ENCODE measurements at regions not wholly inside any gene's neighbourhood (a gene's known extent, or its start where the extent isn't known, plus 50 kb on each side); places are given as distances from the start of the nearest gene placed in this dataset.

DNA sequence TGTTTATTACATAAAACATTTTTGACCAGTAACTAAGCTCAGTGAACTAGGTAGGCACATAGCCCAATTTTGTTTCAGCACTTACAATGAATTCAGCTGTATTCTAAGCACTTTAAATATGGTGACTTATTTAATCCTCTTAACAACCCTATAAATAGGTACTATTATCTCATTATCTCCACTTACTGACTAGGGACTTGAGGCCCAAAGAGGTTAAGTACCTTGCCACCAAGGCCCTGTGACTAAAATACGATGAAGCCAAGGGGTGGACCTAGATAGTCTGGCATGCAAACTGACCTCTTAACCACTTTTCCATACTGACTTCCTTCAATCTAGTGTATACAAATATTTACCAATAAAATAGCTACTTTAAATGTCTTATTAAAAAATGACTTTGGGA, 266.4 kb downstream of the ZNF608 start:
- ChIA-PET POLR2A (ENCODE audit: partially characterized antibody) (no interaction called here), CTCF (ENCODE audit: partially characterized antibody) (no interaction called here)
- FAIRE-seq = no peak
- TF ChIP-seq ASH2L (IDR thresholded peaks at IDR 0.05; ENCODE audit: low read length) (no peak), SUZ12 (IDR thresholded peaks at IDR 0.05; ENCODE audit: low read length) (no peak), SIRT6 (IDR thresholded peaks at IDR 0.05; ENCODE audit: low read length) (no peak), CBX8 (IDR thresholded peaks at IDR 0.05; ENCODE audit: borderline replicate concordance, low read depth, low read length) (no peak), KDM4A (IDR thresholded peaks at IDR 0.05; ENCODE audit: low read depth, low read length, severe bottlenecking) (no peak), RAD21 (IDR thresholded peaks at IDR 0.05 in 1 of 2, conservative IDR thresholded peaks at IDR 0.05 in 1 of 2; ENCODE audit: low read depth in 2 of 2, low read length in 2 of 2) (no peak), SP4 (IDR thresholded peaks at IDR 0.05; ENCODE audit: low read length) (no peak), NANOG (IDR thresholded peaks at IDR 0.05; ENCODE audit: insufficient read depth, low read depth, low read length, poor library complexity, severe bottlenecking) (no peak)

More for the DNA sequence above, 266.4 kb downstream of the ZNF608 start:
- Histone ChIP-seq H3K18ac (ENCODE audit: extremely low read depth, low read length) (no peak overlapping the region), H4K5ac (ENCODE audit: insufficient read length, low read depth, low read length) (no peak overlapping the region), H2BK120ac (replicated peaks; ENCODE audit: low read depth, low read length) (no peak overlapping the region), H3K23ac (ENCODE audit: insufficient read length) (no peak overlapping the region), H2BK15ac (ENCODE audit: low read length) (no peak overlapping the region), H3K4me3 (ENCODE audit: extremely low read depth in 1 of 4, insufficient read depth in 2 of 4, low read depth in 3 of 4, low read length in 4 of 4) (no peak overlapping the region), H3K79me2 (ENCODE audit: control insufficient read depth in 1 of 2, insufficient read depth in 2 of 2, low read length in 2 of 2) (no peaks in the 10 kb centered on the region), H3K9me3 (ENCODE audit: insufficient read depth in 2 of 2, low read depth in 1 of 2, low read length in 1 of 2) (no peaks in the 10 kb centered on the region), H3K4me2 (ENCODE audit: insufficient read depth in 1 of 2, low read depth in 2 of 2, low read length in 2 of 2) (no peak overlapping the region), H3K27ac (ENCODE audit: low read depth, low read length) (no peak overlapping the region), H3K79me1 (ENCODE audit: low read depth, low read length) (no peaks in the 10 kb centered on the region), H2BK5ac (ENCODE audit: low read depth, low read length) (no peak overlapping the region), H4K20me1 (replicated peaks in 1 of 2; ENCODE audit: control insufficient read depth in 1 of 2, insufficient read depth in 2 of 2, low read length in 2 of 2) (no peaks in the 10 kb centered on the region), H2AFZ (ENCODE audit: low read length) (no peak overlapping the region), H2BK12ac (ENCODE audit: low read depth, low read length) (no peak overlapping the region), H3K9ac (replicated peaks in 1 of 4; ENCODE audit: extremely low read depth in 1 of 4, low read depth in 3 of 4, low read length in 3 of 4) (no peak overlapping the region), H3K4ac (replicated peaks; ENCODE audit: insufficient read length, low read depth, low read length) (no peak overlapping the region), H2AK5ac (ENCODE audit: low read depth, low read length) (no peak overlapping the region), H3K56ac (replicated peaks; ENCODE audit: insufficient read length, low read depth, low read length) (no peak overlapping the region), H2BK20ac (ENCODE audit: low read length) (no peak overlapping the region), H3K14ac (ENCODE audit: insufficient read length) (no peak overlapping the region), H3K23me2 (ENCODE audit: low read depth, low read length) (no peaks in the 10 kb centered on the region), H3K36me3 (ENCODE audit: control insufficient read depth in 2 of 4, insufficient read depth in 4 of 4, low read length in 3 of 4) (no peaks in the 10 kb centered on the region), H3K4me1 (replicated peaks in 1 of 4; ENCODE audit: control insufficient read depth in 3 of 4, insufficient read depth in 4 of 4, low read length in 3 of 4) (peaks cover 2 to 13% (median 7%) of the 10 kb centered on the region in 4 experiments; a peak in 6 of 7 replicates), H4K91ac (replicated peaks; ENCODE audit: insufficient read length, low read length) (no peak overlapping the region), H3K27me3 (replicated peaks in 1 of 4; ENCODE audit: control insufficient read depth in 3 of 4, extremely low read depth in 1 of 4, insufficient read depth in 3 of 4, low read length in 3 of 4) (no peaks in the 10 kb centered on the region), H4K8ac (ENCODE audit: extremely low read depth, insufficient read depth, low read length) (no peak overlapping the region)
- 96% methylated on average over 1 of the region's 1 CpG; no CpG with 5 or more reads in 1 of the 2 experiments for WGBS, 2 experiments (ENCODE audit: extremely low coverage in 1 of 2, insufficient coverage in 1 of 2, insufficient read length in 1 of 2, insufficient replicate concordance in 2 of 2, low coverage in 1 of 2, low lambda C conversion rate in 2 of 2, missing lambda C conversion rate in 1 of 2)
- DNase-seq (ENCODE audit: low read depth in 1 of 2, low spot score in 2 of 2) = no peak

Measured in H1 (cell line).